HCT116 (cell line): ENCODE measurements at regions not wholly inside any gene's neighbourhood (a gene's known extent, or its start where the extent isn't known, plus 50 kb on each side); places are given as distances from the start of the nearest gene placed in this dataset.

ENCODE experiments used
- ATAC-seq: fragments of 200-7000 bp; cut with Tn5 transposase; 2 replicates; pipeline ENCODE4 v1.9.1; 2020; ENCODE audit warnings: mild to moderate bottlenecking, moderate library complexity
- BruUV-seq: library from RNA; stranded (reverse); fragments of 400-500 nt; replicated peaks from 2 replicates; lab custom pipeline; 2021; lab: Mats Ljungman, UMichigan
- CTCF ChIA-PET: fragments of 300-600 bp; sonication (Branson Sonifier 250); formaldehyde crosslinking; loops from one replicate; lab custom pipeline; 2021; ENCODE audit warnings: antibody characterized with exemption; lab: Charles Lee
- POLR2A ChIA-PET: fragments of 300-600, 350-600 bp; sonication (Branson Sonifier 250); formaldehyde crosslinking; loops from one replicate; lab custom pipeline; 2021; ENCODE audit warnings: antibody characterized with exemption; lab: Charles Lee
- RAD21 ChIA-PET, 2 experiments: fragments of 300-600 bp; sonication (Branson Sonifier 250); formaldehyde crosslinking; loops; one replicate each; lab custom pipeline; 2023; ENCODE audit warnings: low total read pairs in 2 of 2; ENCODE audit not compliant: uncharacterized antibody in 2 of 2, unreplicated experiment in 2 of 2, low non-redundant PET in 1 of 2; lab: Charles Lee
- DNase-seq: peaks from one replicate; pipeline ENCODE4 v3.0.0-alpha.2; 2010; ENCODE audit warnings: low read depth, low spot score
- H2AFZ ChIP-seq: fragments of 200-600 bp; shearing (Covaris generic), sonication (generic); 2 replicates; pipeline ENCODE4 v1.6.1; 2017; ENCODE audit warnings: low read depth, mixed run types, mixed read lengths, antibody characterized with exemption, low read length; ENCODE audit not compliant: poor library complexity, severe bottlenecking
- H3K27ac ChIP-seq: 2 replicates; pipeline ENCODE4 v1.5.1; 2012; ENCODE audit warnings: low read depth, low read length
- H3K27me3 ChIP-seq: fragments of 200-600 bp; sonication (generic); 2 replicates; pipeline ENCODE4 v1.6.1; 2016; ENCODE audit warnings: mixed run types, low read length, mixed read lengths; ENCODE audit not compliant: insufficient read depth
- H3K36me3 ChIP-seq, 2 experiments: fragments of 200-500 bp in 1 of 2; fragments of 200-600 bp in 1 of 2; sonication (Bioruptor generic) in 1 of 2; sonication (generic) in 1 of 2; 2 replicates each; pipeline versions ENCODE4 v1.5.1 to v1.6.1; 2014 to 2016; ENCODE audit warnings: low read length in 2 of 2, inconsistent platforms in 1 of 2, mixed read lengths in 1 of 2, mixed run types in 1 of 2; ENCODE audit not compliant: insufficient read depth in 2 of 2, control insufficient read depth in 1 of 2
- H3K4me1 ChIP-seq, 2 experiments: fragments of 200-600 bp in 1 of 2; sonication (generic) in 1 of 2; 2 replicates each; pipeline versions ENCODE4 v1.5.1 to v1.6.1; 2012 to 2017; ENCODE audit warnings: low read length in 2 of 2, inconsistent platforms in 1 of 2, mild to moderate bottlenecking in 1 of 2, mixed read lengths in 1 of 2, mixed run types in 1 of 2, moderate library complexity in 1 of 2; ENCODE audit not compliant: insufficient read depth in 2 of 2, control insufficient read depth in 1 of 2
- H3K4me2 ChIP-seq: fragments of 200-600 bp; sonication (generic); 2 replicates; pipeline ENCODE4 v1.6.1; 2017; ENCODE audit warnings: mixed run types, low read length, mixed read lengths
- H3K4me3 ChIP-seq, 2 experiments: fragments of 200-600 bp in 1 of 2; sonication (generic) in 1 of 2; replicated peaks in 1 of 2; 2 replicates each; pipeline ENCODE4 v1.5.1; 2011 to 2016; ENCODE audit warnings: low read length in 2 of 2, control low read depth in 1 of 2, low read depth in 1 of 2, mild to moderate bottlenecking in 1 of 2, mixed read lengths in 1 of 2, mixed run types in 1 of 2
- H3K79me2 ChIP-seq: fragments of 200-600 bp; sonication (generic); 2 replicates; pipeline ENCODE4 v1.6.1; 2017; ENCODE audit warnings: mild to moderate bottlenecking, mixed run types, low read length, moderate library complexity, mixed read lengths; ENCODE audit not compliant: insufficient read depth
- H3K9ac ChIP-seq: fragments of 200-600 bp; sonication (generic); 2 replicates; pipeline ENCODE4 v1.6.1; 2016; ENCODE audit warnings: low read length, mixed read lengths
- H3K9me2 ChIP-seq: fragments of 200-600 bp; sonication (generic), shearing (Covaris generic); 2 replicates; pipeline ENCODE4 v1.6.1; 2017; ENCODE audit warnings: mixed run types, mild to moderate bottlenecking, moderate library complexity; ENCODE audit not compliant: insufficient read depth
- H3K9me3 ChIP-seq, 2 experiments: fragments of 200-500 bp in 1 of 2; fragments of 200-600 bp in 1 of 2; sonication (Bioruptor generic) in 1 of 2; sonication (generic) in 1 of 2; 2 replicates each; pipeline ENCODE4 v1.6.1; 2014 to 2017; ENCODE audit warnings: low read length in 2 of 2, mixed read lengths in 2 of 2, inconsistent platforms in 1 of 2, low read depth in 1 of 2, mild to moderate bottlenecking in 1 of 2, mixed run types in 1 of 2, moderate library complexity in 1 of 2; ENCODE audit not compliant: control insufficient read depth in 1 of 2, insufficient read depth in 1 of 2
- H4K20me1 ChIP-seq: fragments of 200-600 bp; sonication (generic), shearing (Covaris generic); 2 replicates; pipeline ENCODE4 v1.6.1; 2017; ENCODE audit warnings: mixed run types, mild to moderate bottlenecking, moderate library complexity; ENCODE audit not compliant: insufficient read depth
- EGR1 ChIP-seq: IDR thresholded peaks from 2 replicates; pipeline ENCODE4 v1.6.1; 2012; ENCODE audit warnings: low read depth
- EZH2 ChIP-seq: fragments of 200-600 bp; sonication (generic); IDR thresholded peaks from 2 replicates; pipeline ENCODE4 v1.6.1; 2017; ENCODE audit warnings: antibody characterized with exemption, mixed run types
- FOSL1 ChIP-seq: IDR thresholded peaks from 2 replicates; pipeline ENCODE4 v1.6.1; 2012; ENCODE audit warnings: low read depth
- JUND ChIP-seq: IDR thresholded peaks from 2 replicates; pipeline ENCODE4 v1.6.1; 2012
- POLR2AphosphoS5 ChIP-seq: IDR thresholded peaks from 2 replicates; pipeline ENCODE4 v1.6.1; 2011; ENCODE audit warnings: mild to moderate bottlenecking, low read depth, low read length, moderate library complexity
- SIN3A ChIP-seq: IDR thresholded peaks from 2 replicates; pipeline ENCODE4 v1.6.1; 2012; ENCODE audit warnings: low read depth
- SP1 ChIP-seq: IDR thresholded peaks from 2 replicates; pipeline ENCODE4 v1.6.1; 2012; ENCODE audit warnings: low read depth
- SRF ChIP-seq: IDR thresholded peaks from 2 replicates; pipeline ENCODE4 v1.6.1; 2012; ENCODE audit warnings: low read depth
- TCF7L2 ChIP-seq: IDR thresholded peaks from 2 replicates; pipeline ENCODE4 v1.7.0; 2011; ENCODE audit warnings: borderline replicate concordance, inconsistent platforms; ENCODE audit not compliant: insufficient read depth, insufficient read length; ENCODE audit errors: extremely low read depth
- YY1 ChIP-seq: IDR thresholded peaks from 2 replicates; pipeline ENCODE4 v1.6.1; 2011; ENCODE audit warnings: low read length, low read depth, moderate library complexity, mild to moderate bottlenecking; ENCODE audit not compliant: insufficient replicate concordance; ENCODE audit errors: extremely low read depth
- intact Hi-C: fragments of 100-400 bp; cut with micrococcal nuclease; formaldehyde crosslinking; loops from 2 replicates; pipeline ENCODE4 v1.10.0; 2022
- TF ChIP-seq, protein P1 (sequence below), 3 experiments: fragments of 200-600 bp in 1 of 3; sonication (generic) in 1 of 3; IDR thresholded peaks in 2 of 3; conservative IDR thresholded peaks in 1 of 3; 2 replicates each; pipeline ENCODE4 v1.5.1; 2012 to 2017; ENCODE audit warnings: low read depth in 2 of 3, low read length in 2 of 3, antibody characterized with exemption in 1 of 3, borderline replicate concordance in 1 of 3, control low read depth in 1 of 3, mild to moderate bottlenecking in 1 of 3, mixed read lengths in 1 of 3, mixed run types in 1 of 3, moderate library complexity in 1 of 3; ENCODE audit not compliant: insufficient read depth in 1 of 3
- TF ChIP-seq, protein P2 (sequence below): IDR thresholded peaks from 2 replicates; pipeline ENCODE4 v1.6.1; 2011; ENCODE audit warnings: mild to moderate bottlenecking, low read length, moderate library complexity; ENCODE audit not compliant: insufficient replicate concordance; ENCODE audit errors: extremely low read depth

DNA sequence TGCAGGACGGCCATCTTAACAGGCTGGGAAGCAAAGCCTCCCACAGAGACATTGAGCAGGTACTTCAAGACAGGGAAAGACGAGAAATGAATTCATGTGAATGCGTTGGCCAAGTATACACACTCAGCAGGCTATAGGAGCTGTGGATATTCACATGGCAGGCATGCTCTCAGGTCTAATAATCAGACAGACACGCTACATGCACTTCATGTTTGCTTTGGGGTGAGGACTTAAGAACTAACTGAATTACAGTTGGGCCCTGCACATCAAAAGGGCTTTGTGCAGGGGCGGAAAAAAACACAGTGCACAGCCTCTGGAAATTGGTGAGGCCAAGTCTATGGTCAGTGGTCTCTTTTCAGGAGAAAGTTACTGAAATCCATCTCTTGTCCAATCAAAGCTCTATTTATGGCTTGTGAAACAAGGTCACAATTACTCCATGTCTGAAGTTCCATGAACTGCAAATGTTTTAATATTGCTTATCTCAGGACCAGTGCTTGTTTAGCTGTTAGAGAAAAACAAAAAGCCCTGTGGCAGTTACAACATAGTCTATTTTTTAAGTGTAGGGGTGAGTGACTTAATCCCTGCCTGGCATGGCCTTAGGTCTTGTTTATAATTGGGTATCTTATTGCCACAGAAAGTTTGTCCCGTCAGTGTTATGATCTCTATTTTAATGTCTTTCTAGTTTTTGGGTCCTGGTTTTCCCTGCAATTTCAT is 100.6 kb upstream of the GOLGA6L6 start:
- RAD21 ChIA-PET, result no interaction called here

More for the DNA sequence above, 100.6 kb upstream of the GOLGA6L6 start:
- ChIA-PET CTCF (interaction anchor here (1.0 kb wide), 1 partner anchor 10 kb away, joined by 3 read pairs; no protein-coding TSS in a partner anchor), POLR2A (no interaction called here)
- no peak overlapping the region for H3K27ac ChIP-seq
- no peak overlapping the region for H3K9ac ChIP-seq
- peaks cover 19% of the 10 kb centered on the region for H3K27me3 ChIP-seq
- no peaks in the 10 kb centered on the region for H3K36me3 ChIP-seq
- no peak overlapping the region for H2AFZ ChIP-seq
- no peaks in the 10 kb centered on the region for H4K20me1 ChIP-seq
- ATAC-seq (no peak), DNase-seq (no peak)
- peaks cover 20 to 29% of the 10 kb centered on the region in 2 experiments for H3K9me3 ChIP-seq
- TF ChIP-seq, protein P1, sequence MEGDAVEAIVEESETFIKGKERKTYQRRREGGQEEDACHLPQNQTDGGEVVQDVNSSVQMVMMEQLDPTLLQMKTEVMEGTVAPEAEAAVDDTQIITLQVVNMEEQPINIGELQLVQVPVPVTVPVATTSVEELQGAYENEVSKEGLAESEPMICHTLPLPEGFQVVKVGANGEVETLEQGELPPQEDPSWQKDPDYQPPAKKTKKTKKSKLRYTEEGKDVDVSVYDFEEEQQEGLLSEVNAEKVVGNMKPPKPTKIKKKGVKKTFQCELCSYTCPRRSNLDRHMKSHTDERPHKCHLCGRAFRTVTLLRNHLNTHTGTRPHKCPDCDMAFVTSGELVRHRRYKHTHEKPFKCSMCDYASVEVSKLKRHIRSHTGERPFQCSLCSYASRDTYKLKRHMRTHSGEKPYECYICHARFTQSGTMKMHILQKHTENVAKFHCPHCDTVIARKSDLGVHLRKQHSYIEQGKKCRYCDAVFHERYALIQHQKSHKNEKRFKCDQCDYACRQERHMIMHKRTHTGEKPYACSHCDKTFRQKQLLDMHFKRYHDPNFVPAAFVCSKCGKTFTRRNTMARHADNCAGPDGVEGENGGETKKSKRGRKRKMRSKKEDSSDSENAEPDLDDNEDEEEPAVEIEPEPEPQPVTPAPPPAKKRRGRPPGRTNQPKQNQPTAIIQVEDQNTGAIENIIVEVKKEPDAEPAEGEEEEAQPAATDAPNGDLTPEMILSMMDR (IDR thresholded peaks at IDR 0.05 in 2 of 3, conservative IDR thresholded peaks at IDR 0.05 in 1 of 3; ENCODE audit: borderline replicate concordance in 1 of 3, insufficient read depth in 1 of 3, low read depth in 2 of 3, low read length in 2 of 3), result no peak
- TF ChIP-seq YY1 (no peak), JUND (no peak), SRF (no peak), TCF7L2 (no peak), EGR1 (no peak), EZH2 (no peak), SP1 (no peak), POLR2AphosphoS5 (no peak), SIN3A (no peak), FOSL1 (no peak)
- TF ChIP-seq, protein P2, sequence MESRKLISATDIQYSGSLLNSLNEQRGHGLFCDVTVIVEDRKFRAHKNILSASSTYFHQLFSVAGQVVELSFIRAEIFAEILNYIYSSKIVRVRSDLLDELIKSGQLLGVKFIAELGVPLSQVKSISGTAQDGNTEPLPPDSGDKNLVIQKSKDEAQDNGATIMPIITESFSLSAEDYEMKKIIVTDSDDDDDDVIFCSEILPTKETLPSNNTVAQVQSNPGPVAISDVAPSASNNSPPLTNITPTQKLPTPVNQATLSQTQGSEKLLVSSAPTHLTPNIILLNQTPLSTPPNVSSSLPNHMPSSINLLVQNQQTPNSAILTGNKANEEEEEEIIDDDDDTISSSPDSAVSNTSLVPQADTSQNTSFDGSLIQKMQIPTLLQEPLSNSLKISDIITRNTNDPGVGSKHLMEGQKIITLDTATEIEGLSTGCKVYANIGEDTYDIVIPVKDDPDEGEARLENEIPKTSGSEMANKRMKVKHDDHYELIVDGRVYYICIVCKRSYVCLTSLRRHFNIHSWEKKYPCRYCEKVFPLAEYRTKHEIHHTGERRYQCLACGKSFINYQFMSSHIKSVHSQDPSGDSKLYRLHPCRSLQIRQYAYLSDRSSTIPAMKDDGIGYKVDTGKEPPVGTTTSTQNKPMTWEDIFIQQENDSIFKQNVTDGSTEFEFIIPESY, result no peak
- H3K4me2 ChIP-seq, result no peak overlapping the region
- no peaks in the 10 kb centered on the region for H3K4me1 ChIP-seq
- no TSS peak for BruUV-seq
- H3K9me2 ChIP-seq, result no peaks in the 10 kb centered on the region
- intact Hi-C loops, result no loop called here
- H3K4me3 ChIP-seq, result no peak overlapping the region
- H3K79me2 ChIP-seq, result no peaks in the 10 kb centered on the region
